K562 (cell line): ENCODE measurements at regions not wholly inside any gene's neighbourhood (a gene's known extent, or its start where the extent isn't known, plus 50 kb on each side); places are given as distances from the start of the nearest gene placed in this dataset.

Experiments
- ATAC-seq: fragments of 200-7000 bp; cut with Tn5 transposase; 3 replicates; pipeline ENCODE4 v1.9.1; 2020; ENCODE audit warnings: moderate library complexity
- BruUV-seq: library from RNA; stranded (reverse); fragments of 400-500 nt; replicated peaks from 2 replicates; lab custom pipeline; 2021; lab: Mats Ljungman, UMichigan
- CTCF ChIA-PET: fragments of 300-600 bp; formaldehyde crosslinking; extraction: SDS; loops from one replicate; lab custom pipeline; 2021; ENCODE audit warnings: low intra/inter-chr PET ratio; lab: Yijun Ruan, JAX
- POLR2A ChIA-PET: fragments of 300-600, 350-650 bp; sonication (Branson Sonifier 250); formaldehyde crosslinking; extraction: SDS; loops from one replicate; lab custom pipeline; 2021; ENCODE audit warnings: antibody characterized with exemption, inconsistent platforms; lab: Yijun Ruan, JAX
- DNase-seq, 4 experiments: peaks; one replicate each; pipeline versions ENCODE4 v3.0.0 to v3.0.0-alpha.2; 2011 to 2018; ENCODE audit warnings: low spot score in 3 of 4, mixed read lengths in 3 of 4; ENCODE audit errors: extremely low read depth in 1 of 4
- FAIRE-seq: peaks from 2 replicates; lab custom pipeline; 2011; peaks lifted over from hg19 to GRCh38; lab: Jason Lieb, UNC
- H2AFZ ChIP-seq: 2 replicates; pipeline ENCODE4 v1.6.0; 2011; ENCODE audit warnings: low read depth, low read length, control low read depth, inconsistent platforms
- H3K27ac ChIP-seq: fragments of 200-600 bp; 3 replicates; pipeline ENCODE4 v1.8.0; 2011; ENCODE audit warnings: low read depth, mild to moderate bottlenecking, control low read depth, inconsistent platforms, low read length, moderate library complexity, mixed read lengths; ENCODE audit errors: extremely low read depth
- H3K27me3 ChIP-seq, 2 experiments: fragments of 300-600 bp in 1 of 2; 2 replicates in 1 of 2; 3 replicates in 1 of 2; pipeline versions ENCODE4 v1.6.0 to v1.8.0; 2011; ENCODE audit warnings: inconsistent platforms in 2 of 2, low read length in 2 of 2, mild to moderate bottlenecking in 1 of 2, mixed read lengths in 1 of 2, moderate library complexity in 1 of 2; ENCODE audit not compliant: control insufficient read depth in 2 of 2, insufficient read depth in 2 of 2
- H3K36me3 ChIP-seq: fragments of 300-600 bp; 3 replicates; pipeline ENCODE4 v1.8.0; 2011; ENCODE audit warnings: mild to moderate bottlenecking, low read length, inconsistent platforms; ENCODE audit not compliant: control insufficient read depth, insufficient read depth
- H3K4me1 ChIP-seq, 2 experiments: fragments of 200-600 bp in 1 of 2; replicated peaks in 1 of 2; 2 replicates in 1 of 2; 3 replicates in 1 of 2; pipeline versions ENCODE4 v1.5.1 to v1.8.0; 2011; ENCODE audit warnings: inconsistent platforms in 2 of 2, low read length in 2 of 2, mild to moderate bottlenecking in 1 of 2, mixed read lengths in 1 of 2, moderate library complexity in 1 of 2; ENCODE audit not compliant: control insufficient read depth in 2 of 2, insufficient read depth in 2 of 2
- H3K4me2 ChIP-seq: 2 replicates; pipeline ENCODE4 v1.6.1; 2011; ENCODE audit warnings: low read length, control low read depth, inconsistent platforms, mixed read lengths; ENCODE audit not compliant: insufficient read depth
- H3K4me3 ChIP-seq: fragments of 200-600 bp; sonication (generic), shearing (Covaris generic); 2 replicates; pipeline ENCODE4 v1.5.1; 2016; ENCODE audit warnings: control low read depth, inconsistent platforms
- H3K79me2 ChIP-seq: fragments of 200-600 bp; 3 replicates; pipeline ENCODE4 v1.8.0; 2011; ENCODE audit warnings: low read length, inconsistent platforms; ENCODE audit not compliant: control insufficient read depth, insufficient read depth
- H3K9ac ChIP-seq, 2 experiments: 2 replicates each; pipeline versions ENCODE4 v1.6.0 to v1.6.1; 2011; ENCODE audit warnings: low read depth in 2 of 2, low read length in 2 of 2, control low read depth in 1 of 2, inconsistent platforms in 1 of 2, mild to moderate bottlenecking in 1 of 2, mixed read lengths in 1 of 2; ENCODE audit not compliant: insufficient read depth in 1 of 2
- H3K9me1 ChIP-seq: one replicate; pipeline ENCODE4 v1.6.0; 2011; ENCODE audit warnings: inconsistent platforms, mild to moderate bottlenecking, low read length, moderate library complexity; ENCODE audit not compliant: control insufficient read depth, insufficient read depth
- H3K9me3 ChIP-seq: replicated peaks from 2 replicates; pipeline ENCODE4 v1.5.1; 2011; ENCODE audit warnings: low read depth, low read length, inconsistent platforms; ENCODE audit not compliant: control insufficient read depth, insufficient read depth
- H4K20me1 ChIP-seq: replicated peaks from 2 replicates; pipeline ENCODE4 v1.6.1; 2011; ENCODE audit warnings: low read length, inconsistent platforms, mixed read lengths; ENCODE audit not compliant: control insufficient read depth, insufficient read depth
- CEBPB ChIP-seq: fragments of 450-650 bp; IDR thresholded peaks from 2 replicates; pipeline ENCODE4 v1.6.1; 2016; ENCODE audit warnings: missing genetic modification characterization, missing compliant biosample characterization
- ELK1 ChIP-seq: sonication (generic); formaldehyde crosslinking; IDR thresholded peaks from 2 replicates; pipeline ENCODE4 v1.8.1; 2022; ENCODE audit warnings: missing genetic modification reagents
- FIP1L1 ChIP-seq: fragments of 200-400 bp; formaldehyde crosslinking; IDR thresholded peaks from 2 replicates; pipeline ENCODE4 v1.6.1; 2018; ENCODE audit warnings: mild to moderate bottlenecking, low read depth, low read length; ENCODE audit not compliant: poor library complexity, severe bottlenecking
- HDGF ChIP-seq: fragments of 450-650 bp; IDR thresholded peaks from 2 replicates; pipeline ENCODE4 v1.6.1; 2016
- MAFF ChIP-seq: IDR thresholded peaks from 2 replicates; pipeline ENCODE4 v1.6.1; 2012; ENCODE audit warnings: low read length, improper control_type of control experiment
- NR4A1 ChIP-seq, 2 experiments: fragments of 250-450 bp in 1 of 2; fragments of 450-650 bp in 1 of 2; sonication (Bioruptor Pico) in 1 of 2; IDR thresholded peaks; 2 replicates each; pipeline versions ENCODE4 v1.4.0 to v1.6.1; 2016 to 2020; ENCODE audit warnings: mild to moderate bottlenecking in 2 of 2, missing compliant biosample characterization in 1 of 2, missing genetic modification characterization in 1 of 2, moderate library complexity in 1 of 2
- SRF ChIP-seq, 2 experiments: fragments of 250-450, 450-650 bp in 1 of 2; sonication (Bioruptor Pico) in 1 of 2; sonication (generic) in 1 of 2; formaldehyde crosslinking; IDR thresholded peaks; 2 replicates each; pipeline versions ENCODE4 v1.5.0 to v1.5.1; 2020 to 2022; ENCODE audit warnings: mild to moderate bottlenecking in 1 of 2, missing genetic modification reagents in 1 of 2
- TARDBP ChIP-seq: fragments of 450-650 bp; IDR thresholded peaks from 2 replicates; pipeline ENCODE4 v1.6.1; 2016
- YBX1 ChIP-seq: fragments of 450-650 bp; IDR thresholded peaks from 2 replicates; pipeline ENCODE4 v1.7.1; 2016; ENCODE audit warnings: mild to moderate bottlenecking
- ZKSCAN1 ChIP-seq: fragments of 150-350 bp; IDR thresholded peaks from 2 replicates; pipeline ENCODE4 v1.6.1; 2016; ENCODE audit warnings: low read depth, low read length
- ZNF134 ChIP-seq: fragments of 250-450 bp; sonication (Bioruptor Pico); conservative IDR thresholded peaks from 2 replicates; pipeline ENCODE4 v1.4.0; 2020
- ZNF280B ChIP-seq: fragments of 250-450 bp; sonication (Bioruptor Pico); IDR thresholded peaks from 2 replicates; pipeline ENCODE4 v1.5.1; 2021; ENCODE audit warnings: mild to moderate bottlenecking
- WGBS: fragments of 100-300 bp; shearing (Covaris generic); methylation state at CpG from one replicate; pipeline ENCODE4 v1.1.6; 2016; ENCODE audit warnings: low coverage, mixed read lengths; ENCODE audit not compliant: insufficient coverage; ENCODE audit errors: missing lambda C conversion rate; 5-methylcytosine and 5-hydroxymethylcytosine counted together
- in situ Hi-C: fragments of 300-500 bp; cut with MboI; formaldehyde crosslinking; loops from 4 replicates; pipeline ENCODE4 v1.15.0; 2018; ENCODE audit warnings: inconsistent platforms, mixed read lengths
- intact Hi-C: fragments of 100-400 bp; cut with micrococcal nuclease; formaldehyde crosslinking; loops from 2 replicates; pipeline ENCODE4 v1.14.2; 2022
- TF ChIP-seq, protein P1 (sequence below): sonication (generic); formaldehyde crosslinking; IDR thresholded peaks from 2 replicates; pipeline ENCODE4 v1.8.0; 2022; ENCODE audit warnings: missing genetic modification reagents, mild to moderate bottlenecking, borderline replicate concordance
- TF ChIP-seq, protein P2 (sequence below): IDR thresholded peaks from 3 replicates; pipeline ENCODE4 v1.6.1; 2011; ENCODE audit warnings: borderline replicate concordance, mild to moderate bottlenecking; ENCODE audit not compliant: insufficient read length, insufficient read depth

DNA sequence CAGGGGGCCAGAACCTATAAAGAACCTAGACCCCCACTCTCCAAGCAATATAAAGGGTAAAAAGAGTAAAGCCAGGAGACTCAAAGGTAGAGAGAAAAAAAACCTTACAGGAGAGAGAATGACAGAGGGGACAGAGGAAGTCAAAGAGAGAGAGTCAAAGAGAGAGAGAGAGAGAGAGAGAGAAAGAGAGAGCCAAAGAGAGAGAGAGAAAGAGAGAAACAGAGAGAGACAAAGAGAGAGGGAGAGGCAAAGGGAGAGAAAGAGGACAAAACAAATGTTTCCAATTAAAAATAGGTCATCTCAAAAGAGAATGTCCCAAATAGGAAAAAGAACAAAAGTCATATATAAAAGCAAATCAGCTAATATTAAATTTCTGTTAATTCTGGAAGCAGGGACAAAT lies 251.5 kb downstream of the DPY19L2 start (continued):
- no peak for TF ChIP-seq CEBPB
- TF ChIP-seq, all 486 proteins: peak for 0

DNA sequence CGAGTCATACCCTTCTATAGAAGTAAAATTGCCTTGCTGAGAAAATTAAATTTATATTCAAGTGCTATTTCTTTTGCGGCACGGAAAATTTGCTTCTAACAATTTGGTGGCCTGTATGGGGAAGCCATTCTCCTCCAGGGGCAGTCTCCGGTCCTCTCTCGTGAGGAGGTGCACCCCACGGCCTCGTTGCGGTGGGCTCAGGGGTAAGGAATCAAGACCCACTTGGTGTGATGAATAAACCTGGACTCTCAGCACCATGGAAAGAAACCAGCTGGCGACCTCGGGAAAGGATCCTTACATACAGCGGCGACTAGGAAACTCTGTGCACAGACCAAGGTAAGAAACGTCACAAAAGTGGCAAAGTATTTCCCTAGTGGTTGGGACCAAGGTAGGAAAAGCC lies 252.9 kb downstream of the DPY19L2 start:
- ATAC-seq, result no peak
- TF ChIP-seq ZNF280B (no peak), ZKSCAN1 (no peak), TARDBP (no peak), YBX1 (no peak), ELK1 (CRISPR knock-in tag) (no peak), SRF (CRISPR knock-in tag; IDR thresholded peaks at IDR 0.05) (no peak), HDGF (no peak), MAFF (no peak), NR4A1 (CRISPR knock-in tag; IDR thresholded peaks at IDR 0.05) (no peak), NR4A1 (tag; IDR thresholded peaks at IDR 0.05) (no peak), FIP1L1 (no peak), ZNF134 (CRISPR knock-in tag) (no peak)
- TF ChIP-seq, protein P1, sequence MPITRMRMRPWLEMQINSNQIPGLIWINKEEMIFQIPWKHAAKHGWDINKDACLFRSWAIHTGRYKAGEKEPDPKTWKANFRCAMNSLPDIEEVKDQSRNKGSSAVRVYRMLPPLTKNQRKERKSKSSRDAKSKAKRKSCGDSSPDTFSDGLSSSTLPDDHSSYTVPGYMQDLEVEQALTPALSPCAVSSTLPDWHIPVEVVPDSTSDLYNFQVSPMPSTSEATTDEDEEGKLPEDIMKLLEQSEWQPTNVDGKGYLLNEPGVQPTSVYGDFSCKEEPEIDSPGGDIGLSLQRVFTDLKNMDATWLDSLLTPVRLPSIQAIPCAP, result no peak
- TF ChIP-seq, protein P2, sequence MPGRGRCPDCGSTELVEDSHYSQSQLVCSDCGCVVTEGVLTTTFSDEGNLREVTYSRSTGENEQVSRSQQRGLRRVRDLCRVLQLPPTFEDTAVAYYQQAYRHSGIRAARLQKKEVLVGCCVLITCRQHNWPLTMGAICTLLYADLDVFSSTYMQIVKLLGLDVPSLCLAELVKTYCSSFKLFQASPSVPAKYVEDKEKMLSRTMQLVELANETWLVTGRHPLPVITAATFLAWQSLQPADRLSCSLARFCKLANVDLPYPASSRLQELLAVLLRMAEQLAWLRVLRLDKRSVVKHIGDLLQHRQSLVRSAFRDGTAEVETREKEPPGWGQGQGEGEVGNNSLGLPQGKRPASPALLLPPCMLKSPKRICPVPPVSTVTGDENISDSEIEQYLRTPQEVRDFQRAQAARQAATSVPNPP, result no peak
- TF ChIP-seq, all 486 proteins: peak for 0

More for the DNA sequence above, 252.9 kb downstream of the DPY19L2 start:
- intact Hi-C loops (no loop called here), in situ Hi-C loops (loop anchor here (25.0 kb wide), 2 partner anchors 397 to 847 kb away; no protein-coding TSS in a partner anchor)
- DNase-seq, result no peak
- BruUV-seq, result no TSS peak
- no peak for FAIRE-seq
- no peaks in the 10 kb centered on the region for H4K20me1 ChIP-seq
- no peaks in the 10 kb centered on the region for H3K27me3 ChIP-seq
- H3K27ac ChIP-seq, result no peak overlapping the region
- no peak overlapping the region for H2AFZ ChIP-seq
- under 1% methylated on average over 13 of the region's 13 CpGs for WGBS
- no peaks in the 10 kb centered on the region for H3K79me2 ChIP-seq
- POLR2A ChIA-PET, result no interaction called here
- H3K36me3 ChIP-seq, result no peaks in the 10 kb centered on the region
- no peaks in the 10 kb centered on the region; a peak in 1 of 5 replicates for H3K4me1 ChIP-seq
- no peaks in the 10 kb centered on the region for H3K9me3 ChIP-seq
- H3K4me3 ChIP-seq, result no peak overlapping the region
- no peak overlapping the region for H3K9ac ChIP-seq
- H3K4me2 ChIP-seq, result no peak overlapping the region
- CTCF ChIA-PET, result no interaction called here
- no peaks in the 10 kb centered on the region for H3K9me1 ChIP-seq
